Keratinocyte (primary cell): ENCODE measurements at regions not wholly inside any gene's neighbourhood (a gene's known extent, or its start where the extent isn't known, plus 50 kb on each side); places are given as distances from the start of the nearest gene placed in this dataset.

Source experiments
- CTCF ChIP-seq, 3 experiments: IDR thresholded peaks in 1 of 3; conservative IDR thresholded peaks in 1 of 3; optimal IDR thresholded peaks in 1 of 3; 2 replicates in 2 of 3; 3 replicates in 1 of 3; pipeline versions ENCODE3 to v1.5.1; 2011; ENCODE audit warnings: low read length in 3 of 3, mild to moderate bottlenecking in 3 of 3, moderate library complexity in 2 of 3, control low read depth in 1 of 3, inconsistent platforms in 1 of 3; ENCODE audit not compliant: insufficient read depth in 2 of 3; ENCODE audit errors: extremely low read depth in 1 of 3
- EZH2 ChIP-seq: IDR thresholded peaks from one replicate; pipeline ENCODE4 v1.6.1; 2012; ENCODE audit warnings: inconsistent platforms, mild to moderate bottlenecking, low read length, moderate library complexity

- TF ChIP-seq CTCF (optimal IDR thresholded peaks at IDR 0.05 in 1 of 3, IDR thresholded peaks at IDR 0.05 in 1 of 3, conservative IDR thresholded peaks at IDR 0.05 in 1 of 3; ENCODE audit: extremely low read depth in 1 of 3, insufficient read depth in 2 of 3, low read length in 3 of 3) (no peak), EZH2 (no peak)
Observed at GRCh38 chr4:29073571-29073970, 1646.6 kb upstream of the PCDH7 start.
